Occipital lobe (tissue), 1 donor: ENCODE measurements at regions not wholly inside any gene's neighbourhood (a gene's known extent, or its start where the extent isn't known, plus 50 kb on each side); places are given as distances from the start of the nearest gene placed in this dataset.

Experiments
- DNase-seq: peaks from one replicate; lab custom pipeline; 2025; lab: John Stamatoyannopoulos, UW

DNA sequence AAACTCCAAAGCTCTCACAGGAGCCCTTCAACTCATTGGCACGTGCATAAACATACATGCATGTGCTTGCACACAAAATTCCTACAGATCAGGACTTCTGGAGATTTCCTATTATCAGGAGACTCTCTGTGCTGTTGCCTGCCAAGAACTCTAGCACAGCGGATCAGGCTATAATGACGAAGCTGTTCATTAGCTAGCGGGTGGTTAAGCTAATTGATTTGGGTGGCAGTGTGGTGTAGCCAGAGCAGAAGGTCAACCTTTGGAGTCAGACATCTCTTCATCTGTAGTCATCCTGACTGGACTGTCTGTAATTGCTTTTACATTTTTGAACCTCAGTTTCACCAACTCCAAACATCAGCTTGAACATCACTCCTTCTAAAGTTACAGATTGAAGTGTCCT, 69.0 kb downstream of the KIF2B start:
- no peak for DNase-seq

DNA sequence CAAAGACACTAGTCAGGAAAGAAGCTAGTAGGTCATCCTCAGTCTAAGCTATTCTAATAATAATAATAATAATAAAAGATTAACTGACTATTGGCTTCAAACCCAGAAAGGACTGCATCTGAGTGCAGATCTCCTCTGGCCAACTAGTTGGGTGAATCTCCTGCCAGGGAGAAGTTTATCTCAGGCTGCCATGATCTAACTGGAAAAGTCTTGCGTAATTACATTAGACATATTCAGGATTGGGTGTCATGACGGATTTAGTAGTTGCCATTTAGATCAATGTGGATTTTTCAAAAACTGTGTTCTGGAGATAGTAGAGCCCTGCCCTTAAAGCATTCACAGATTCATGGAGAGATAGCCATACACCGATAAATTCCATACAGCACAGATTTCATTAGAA, 69.5 kb downstream of the KIF2B start:
- DNase-seq: no peak

DNA sequence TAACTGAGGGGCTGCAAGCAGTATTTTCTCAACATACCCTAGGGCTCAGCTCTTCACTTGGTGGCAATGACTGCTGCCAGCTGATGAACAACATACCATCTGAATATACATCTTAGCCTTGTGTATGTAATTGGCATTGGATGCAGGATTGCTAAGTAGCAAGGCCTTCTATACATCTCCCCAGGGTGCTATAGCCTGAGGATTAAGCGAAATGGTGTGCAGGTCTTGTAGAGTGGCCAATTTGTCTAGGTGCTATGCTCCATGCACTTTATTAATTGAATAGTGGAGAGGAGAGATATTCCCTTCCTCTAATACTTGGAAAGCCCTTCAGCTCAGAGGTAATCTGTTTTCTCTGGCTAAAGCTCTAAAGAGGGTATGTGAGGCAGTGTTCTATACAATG, 71.9 kb downstream of the KIF2B start:
- no peak for DNase-seq

DNA sequence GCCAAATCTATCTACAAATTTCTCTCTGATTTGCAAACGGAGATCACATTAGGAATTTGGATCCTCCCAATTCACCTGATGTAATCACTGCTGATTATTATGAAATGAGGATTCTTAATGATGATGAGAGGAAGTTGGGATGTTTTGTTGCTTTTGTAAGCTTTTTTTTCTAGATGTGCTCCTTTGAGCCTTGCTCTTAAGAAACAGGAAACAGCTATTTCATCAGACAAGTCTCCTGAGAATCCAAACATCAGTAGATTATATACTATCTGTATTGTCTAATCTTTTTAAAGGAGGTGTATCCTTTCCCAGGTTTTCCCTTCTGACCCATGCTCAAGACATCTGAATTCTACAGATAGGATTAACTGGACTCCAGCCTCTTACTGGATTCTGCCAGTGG, 73.3 kb downstream of the KIF2B start:
- DNase-seq: no peak

DNA sequence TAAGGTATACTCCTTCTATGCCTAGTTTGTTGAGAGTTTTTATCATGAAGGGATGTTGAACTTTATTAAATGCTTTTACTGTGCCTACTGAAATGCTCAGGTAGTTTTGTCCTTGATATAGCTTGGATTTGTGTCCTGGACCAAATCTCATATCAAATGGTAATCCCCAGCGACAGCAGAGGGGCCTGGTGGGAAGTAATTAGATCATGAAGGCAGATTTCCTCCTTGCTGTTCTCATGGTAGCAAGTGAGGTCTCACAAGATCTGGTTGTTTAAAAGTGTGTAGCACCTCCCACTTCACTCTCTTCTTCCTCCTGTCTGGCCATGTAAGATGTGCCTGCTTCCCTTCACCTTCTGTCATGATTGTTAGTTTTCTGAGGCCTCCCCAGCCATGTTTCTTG, 78.2 kb downstream of the KIF2B start:
- no peak for DNase-seq

DNA sequence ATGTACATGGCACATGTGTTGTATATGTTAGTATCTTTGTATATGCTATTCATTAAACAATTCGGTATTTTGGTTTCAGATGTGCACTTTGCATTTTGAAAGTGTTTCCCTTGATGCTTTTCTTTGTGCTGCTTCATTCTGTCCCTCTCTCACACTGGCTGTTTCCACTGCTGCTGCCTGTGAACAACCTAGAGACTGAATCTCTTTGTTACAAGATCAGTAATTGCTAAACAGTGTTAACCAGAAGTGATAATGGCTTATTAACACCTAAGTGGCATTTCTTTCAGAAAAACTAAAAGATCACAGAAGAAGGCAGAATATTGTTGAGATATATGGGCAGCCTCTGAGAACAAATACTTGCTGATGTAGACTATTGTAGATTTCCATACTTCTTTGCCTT, 84.7 kb downstream of the KIF2B start:
- no peak for DNase-seq

DNA sequence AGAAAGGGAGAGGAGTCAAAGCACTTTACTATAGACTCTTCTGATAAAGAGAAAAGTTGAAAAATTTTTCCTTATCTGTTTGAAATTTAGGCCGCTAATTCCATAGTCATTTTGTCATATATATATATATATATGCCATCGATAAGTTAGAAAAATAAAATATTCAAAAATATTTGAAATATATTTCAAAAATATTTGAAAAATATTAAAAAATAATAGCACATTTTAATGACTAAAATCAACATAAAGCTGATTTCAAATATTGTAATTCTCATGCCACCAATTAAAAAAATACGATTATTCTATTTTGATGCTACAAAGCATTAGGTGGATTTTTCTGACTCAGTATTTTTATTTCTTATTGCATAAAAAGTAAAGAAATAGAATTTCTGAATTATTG, 87.1 kb downstream of the KIF2B start:
- no peak for DNase-seq

DNA sequence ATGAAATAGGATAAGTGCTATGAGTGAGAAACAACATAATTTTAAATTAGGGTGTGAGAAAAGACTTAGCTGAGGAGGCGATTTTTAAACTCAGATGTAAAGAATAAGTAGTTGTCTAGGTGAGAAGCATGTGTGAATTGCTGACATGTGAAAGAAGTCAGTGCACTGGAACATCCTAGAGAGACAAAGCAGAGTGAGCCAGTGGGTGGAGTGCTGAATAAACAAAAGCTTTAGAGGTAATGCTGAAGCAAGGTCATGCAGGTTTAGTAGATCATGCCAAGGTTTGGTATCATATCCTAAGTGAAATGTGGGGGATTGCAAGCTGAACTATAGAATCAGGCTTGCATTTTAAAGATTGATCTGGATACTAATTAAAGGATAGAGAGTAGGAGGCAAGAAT, 89.4 kb downstream of the KIF2B start:
- DNase-seq: no peak

DNA sequence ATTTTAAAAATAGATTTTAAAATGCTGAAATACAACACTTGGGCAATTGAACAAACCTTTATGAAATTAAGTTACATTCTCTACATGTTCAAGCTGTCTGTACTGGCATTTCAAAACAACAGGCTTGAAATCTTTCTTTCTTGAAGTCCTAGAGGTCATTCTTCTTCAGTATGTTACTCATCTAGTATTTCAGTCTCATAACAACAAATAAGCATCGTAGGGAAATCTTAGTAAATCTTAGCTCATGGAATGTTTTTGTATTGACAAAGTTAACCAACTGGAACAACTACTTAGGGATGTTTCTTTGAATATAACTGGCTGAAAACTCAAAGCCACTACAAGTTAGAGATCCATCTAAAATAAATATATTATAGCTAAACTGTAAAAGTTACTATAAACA, 96.6 kb downstream of the KIF2B start:
- DNase-seq: no peak

DNA sequence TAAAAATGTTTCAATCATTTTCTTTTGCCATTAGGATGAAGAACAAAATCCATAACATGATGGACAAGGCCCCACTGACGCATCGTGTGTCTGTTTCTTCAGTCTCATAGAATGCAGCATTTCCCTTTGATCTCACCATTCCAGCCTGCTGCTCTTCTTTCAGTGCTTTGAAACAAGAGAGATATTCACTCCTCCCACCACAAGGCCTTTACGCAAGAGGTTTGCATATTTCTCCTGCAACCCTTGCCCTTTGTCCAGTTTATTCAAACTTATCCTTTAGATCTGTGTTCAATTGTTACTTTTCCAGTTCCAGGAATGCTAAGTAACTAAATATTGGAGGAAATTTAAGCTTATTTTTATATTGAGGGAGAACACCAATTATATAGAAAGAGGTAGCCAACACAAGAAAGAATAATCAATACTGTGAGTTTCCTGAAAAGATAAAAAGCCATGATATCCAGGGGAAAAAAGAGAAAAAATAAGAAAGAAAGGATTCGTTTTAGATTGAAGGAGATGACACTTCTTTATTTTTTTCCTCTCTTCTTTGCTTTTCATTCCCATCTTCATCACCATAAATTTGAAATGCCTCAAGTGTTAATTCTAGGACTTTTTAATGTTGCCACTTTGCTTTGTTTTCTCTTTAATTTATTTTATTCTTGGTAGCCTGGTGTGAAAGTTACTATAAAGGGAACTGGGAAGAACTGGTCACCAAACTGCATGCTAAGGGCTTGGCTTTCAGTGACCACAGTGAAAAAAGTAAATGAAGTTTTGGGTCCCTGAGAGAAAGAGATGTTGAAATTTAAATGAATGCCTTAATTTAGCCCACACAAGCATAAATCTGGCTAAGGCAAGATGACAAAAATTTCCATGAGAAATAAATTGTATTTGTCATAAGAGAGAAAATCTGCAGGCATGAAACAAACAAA, 102.1 kb downstream of the KIF2B start:
- DNase-seq: no peak

DNA sequence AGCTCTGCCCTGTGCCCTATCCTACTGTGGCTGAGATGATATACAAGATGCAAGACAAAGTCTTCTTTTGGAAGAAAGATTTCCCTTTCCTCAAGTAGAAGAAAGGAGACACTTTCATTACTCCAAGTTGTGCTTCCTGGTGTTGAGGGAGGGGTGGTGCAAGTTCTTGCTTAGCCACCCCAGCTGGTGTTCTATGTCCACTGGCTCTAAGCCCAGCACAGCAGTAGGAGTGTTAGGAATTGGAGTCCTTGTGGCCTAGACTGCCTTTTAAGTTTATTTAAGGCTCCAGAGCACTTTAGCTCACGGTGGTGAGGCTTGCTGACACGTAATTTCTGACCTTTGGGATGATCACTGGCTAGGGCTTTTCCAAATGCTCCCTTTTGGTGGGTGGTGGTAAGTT, 109.7 kb downstream of the KIF2B start:
- no peak for DNase-seq

DNA sequence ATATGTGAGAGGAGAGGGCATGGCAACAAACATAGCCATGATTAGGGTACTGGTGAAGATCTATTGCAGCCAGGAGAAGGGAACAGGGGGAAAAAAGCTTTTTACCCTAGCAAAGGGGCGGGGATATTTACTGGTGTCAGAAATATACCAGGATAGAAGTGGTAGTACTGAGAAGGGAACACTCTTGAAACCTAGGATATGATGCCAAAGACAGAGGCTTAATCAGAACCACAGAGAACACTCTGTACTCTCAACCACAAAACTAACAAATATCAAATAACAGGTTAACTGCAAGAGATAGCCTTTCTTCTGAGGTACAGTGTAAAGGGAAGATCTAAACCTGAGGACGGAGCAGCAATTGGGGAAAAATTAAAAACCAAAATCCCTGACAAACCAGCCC, 112.2 kb downstream of the KIF2B start:
- DNase-seq: no peak

DNA sequence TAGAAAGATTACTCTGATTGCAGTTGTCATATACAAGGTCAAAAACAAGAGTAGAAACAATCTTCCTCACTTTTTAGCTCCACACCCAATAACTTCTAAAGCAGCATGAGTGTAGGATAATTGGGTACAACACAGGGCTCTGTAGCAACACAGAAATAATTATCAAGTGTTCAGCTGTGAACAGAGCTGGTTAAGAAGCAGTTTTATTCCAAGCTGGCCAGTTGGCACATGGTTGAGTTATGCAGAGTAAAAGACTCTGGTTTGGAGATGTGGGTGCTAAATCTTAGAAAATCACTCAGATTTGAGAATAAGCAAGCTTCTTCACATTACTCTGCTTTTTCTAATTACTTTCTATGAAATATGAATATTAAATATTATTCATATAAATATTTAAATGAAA, 118.5 kb downstream of the KIF2B start:
- DNase-seq: no peak

DNA sequence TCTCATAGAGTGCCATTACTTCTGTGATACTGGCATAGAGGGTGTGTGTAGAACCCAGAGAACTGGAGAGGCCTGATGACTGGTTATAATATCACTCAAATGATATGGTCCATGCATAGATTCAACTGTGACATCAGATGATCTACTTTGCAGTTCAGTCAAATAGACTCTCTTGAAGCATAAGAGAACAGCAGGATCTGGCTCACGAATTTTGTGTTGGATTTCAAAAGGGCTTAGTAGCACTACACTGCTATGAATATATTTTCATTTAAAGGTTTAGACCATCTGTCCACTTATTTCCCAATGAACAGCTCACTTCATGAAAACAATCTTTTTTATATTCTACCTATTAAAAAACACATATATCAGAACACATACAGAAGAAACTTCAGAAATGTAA, 119.7 kb downstream of the KIF2B start:
- no peak for DNase-seq

DNA sequence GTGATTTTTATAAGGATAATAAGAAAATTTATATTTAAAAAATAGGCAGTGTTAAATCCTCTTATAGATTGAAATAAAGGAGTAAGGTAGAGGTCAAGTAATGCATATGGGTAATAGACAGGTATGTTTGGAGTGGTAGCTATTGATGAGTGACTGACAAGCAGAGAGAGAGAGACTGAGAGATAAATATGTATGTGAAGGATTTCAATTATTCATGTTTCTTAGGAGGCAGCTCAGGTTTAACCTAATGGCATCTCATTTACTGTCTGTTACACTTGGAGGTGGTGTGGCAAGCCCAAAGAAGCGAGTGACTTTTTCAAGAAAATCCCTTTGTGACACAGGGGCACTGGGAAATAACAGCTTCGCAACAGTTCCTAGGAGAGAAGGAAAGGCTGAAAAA, 120.2 kb downstream of the KIF2B start:
- DNase-seq: no peak

DNA sequence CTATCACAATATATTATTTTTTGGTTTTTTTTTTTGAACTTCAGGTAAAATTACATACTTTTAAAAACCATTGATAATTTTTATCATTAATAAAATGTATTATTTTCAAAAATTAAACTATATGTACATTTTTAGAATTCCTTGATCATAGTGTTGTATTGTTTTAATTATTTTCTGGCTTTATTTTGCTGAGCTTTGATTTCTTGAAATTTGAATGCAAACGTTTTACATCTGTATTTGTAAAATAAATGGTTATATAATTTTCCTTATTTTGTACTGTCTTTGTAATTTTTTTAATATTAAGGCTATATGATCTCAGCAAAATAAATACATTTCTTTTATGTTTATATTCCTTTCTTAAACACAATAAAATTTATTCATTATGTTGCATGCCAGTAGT, 125.6 kb downstream of the KIF2B start:
- DNase-seq: no peak

DNA sequence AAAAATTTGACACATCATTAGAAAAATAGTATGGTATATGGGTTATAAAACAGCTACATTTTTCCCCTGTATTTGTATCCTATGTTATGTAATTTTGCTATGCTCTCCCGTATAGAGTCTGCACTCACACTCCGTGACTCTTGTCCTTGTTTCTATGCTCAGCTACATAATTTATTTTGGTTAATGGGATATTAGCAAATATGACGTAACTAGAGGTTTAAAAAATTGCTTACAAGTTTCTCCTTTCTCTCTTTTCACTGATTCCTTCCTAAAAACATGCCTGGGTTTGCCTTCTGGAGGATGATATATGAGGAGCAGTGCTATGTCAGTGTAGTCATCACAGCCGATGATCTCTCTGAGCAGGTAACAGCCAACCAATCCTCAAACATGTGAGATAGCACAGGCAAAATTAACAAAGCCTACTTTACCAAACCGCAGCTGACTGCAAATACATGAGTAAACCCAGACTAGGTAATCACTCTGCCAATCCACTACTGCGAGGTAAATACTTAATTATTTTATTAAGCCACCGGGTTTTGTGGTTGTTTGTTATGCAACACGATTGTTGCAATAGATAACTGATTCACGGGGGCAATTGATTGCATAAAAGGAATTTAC, 126.9 kb downstream of the KIF2B start:
- no peak for DNase-seq

DNA sequence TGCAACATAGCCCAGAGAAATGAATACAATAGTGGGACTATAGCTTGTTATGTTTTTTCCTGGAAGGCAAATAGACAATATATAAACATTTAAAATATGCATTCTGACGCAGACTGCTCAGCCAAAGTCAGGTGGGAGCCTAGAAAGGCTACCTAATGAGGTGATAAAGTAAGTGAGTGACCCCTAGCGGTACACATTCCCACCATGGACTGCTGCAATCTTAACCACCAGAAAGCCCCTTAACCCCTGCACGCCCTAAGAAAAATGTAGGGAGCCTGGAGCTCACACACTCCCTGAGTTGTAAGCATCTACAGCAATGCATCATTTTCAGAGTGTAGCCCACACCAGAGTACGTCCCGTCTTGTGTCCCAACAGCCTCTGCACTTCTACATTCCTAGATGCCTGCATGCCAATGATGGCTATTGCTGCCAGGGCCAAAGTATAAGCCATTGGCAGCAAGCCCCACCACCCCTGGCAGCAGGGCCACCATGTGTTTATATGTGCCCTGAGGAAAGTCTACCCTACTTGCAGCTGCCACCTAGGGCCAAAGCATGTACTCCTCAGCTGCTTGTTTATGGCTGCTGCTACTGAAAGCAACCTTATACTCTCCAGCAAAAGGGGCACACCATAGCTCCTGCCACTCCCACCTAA, 127.6 kb downstream of the KIF2B start:
- no peak for DNase-seq

DNA sequence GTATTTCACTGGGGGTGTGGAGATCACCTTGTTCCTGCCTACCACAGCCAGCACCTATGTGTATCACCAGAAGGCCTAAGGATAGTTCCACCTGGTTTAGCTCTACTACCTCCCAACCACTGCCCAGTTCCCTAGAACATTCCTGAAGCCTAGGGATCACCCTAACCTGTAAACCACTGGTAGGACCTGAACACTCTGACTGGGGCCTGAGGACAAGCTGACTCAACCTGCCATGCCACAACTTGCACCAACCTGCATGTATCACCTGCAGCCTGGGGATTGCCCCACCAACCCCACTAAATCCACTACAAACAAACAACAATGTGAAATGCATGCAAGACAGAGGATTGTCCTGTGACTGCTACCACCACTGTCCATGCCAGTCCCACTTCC, 128.1 kb downstream of the KIF2B start:
- no peak for DNase-seq

DNA sequence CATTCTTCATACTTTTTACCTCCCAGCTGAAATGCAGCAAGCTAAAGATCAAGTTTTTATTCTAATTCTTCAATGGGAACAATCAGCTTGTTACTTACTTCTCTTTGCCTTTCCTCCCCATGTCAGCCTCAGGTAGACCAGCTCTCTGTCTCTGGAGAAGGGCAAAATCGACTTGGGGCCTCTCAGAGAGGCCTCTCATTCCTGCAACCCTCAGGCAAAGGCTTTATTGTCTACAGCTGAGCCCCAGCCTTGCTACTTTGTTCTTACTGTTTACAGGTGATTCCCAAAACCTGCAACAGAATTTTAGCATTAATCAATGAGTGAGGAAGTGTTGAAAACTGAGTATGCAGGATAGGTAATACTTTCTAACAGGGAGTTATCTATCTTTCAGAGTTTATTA, 148.6 kb downstream of the KIF2B start:
- DNase-seq: no peak

DNA sequence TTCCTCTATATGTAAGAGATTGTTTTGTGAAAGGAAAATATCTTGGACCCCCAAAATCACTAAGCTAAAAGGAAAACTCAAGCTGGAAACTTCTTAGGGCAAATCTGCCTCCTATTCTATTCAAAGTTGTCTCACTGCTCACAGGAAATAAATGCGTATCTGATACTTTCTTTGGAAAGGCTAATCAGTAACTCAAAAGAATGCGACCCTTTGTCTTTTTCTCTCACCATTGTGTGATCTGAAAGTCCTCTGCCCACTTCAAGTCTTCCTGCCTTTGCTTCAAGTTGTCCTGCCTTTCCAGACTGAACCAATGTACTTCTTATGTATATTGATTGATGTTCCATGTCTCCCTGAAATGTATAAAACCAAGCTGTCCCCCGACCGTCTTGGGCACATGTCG, 157.3 kb downstream of the KIF2B start:
- no peak for DNase-seq

DNA sequence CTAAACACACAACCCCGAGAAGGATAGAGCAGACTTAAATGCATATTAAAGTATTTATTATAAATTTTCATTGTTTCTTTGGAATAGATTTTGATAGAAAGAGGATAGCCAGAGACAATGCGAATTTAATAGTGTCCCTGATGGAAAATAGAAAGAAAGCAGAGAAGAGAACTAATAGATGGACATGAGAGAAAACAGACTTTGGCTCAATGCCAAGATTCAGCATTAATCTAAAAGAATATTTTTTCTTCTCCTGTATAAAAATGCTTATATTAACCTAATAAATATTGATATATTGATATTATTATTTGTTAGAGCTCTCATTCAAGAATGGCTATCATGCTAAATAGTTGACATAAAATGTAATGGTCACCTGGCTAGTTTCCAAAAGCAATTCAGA, 173.4 kb downstream of the KIF2B start:
- DNase-seq: no peak

DNA sequence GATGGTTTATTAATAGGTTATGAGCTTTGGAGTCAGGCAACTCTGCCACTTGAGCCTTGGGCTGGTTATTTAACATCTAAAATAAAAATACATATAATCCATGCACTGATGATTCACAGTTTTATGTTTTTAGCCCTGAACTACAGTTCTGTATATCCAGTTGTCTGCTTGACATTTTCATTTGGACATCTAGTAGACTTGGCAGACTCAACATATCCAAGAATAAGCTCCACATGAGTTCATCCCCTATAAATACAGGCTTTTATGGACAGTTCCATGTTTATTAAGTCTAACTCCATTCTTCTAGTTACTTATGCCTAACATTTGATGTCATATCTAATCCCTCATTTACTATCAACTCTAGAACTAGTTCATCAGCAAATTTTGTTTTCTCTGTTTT, 174.2 kb downstream of the KIF2B start:
- DNase-seq: no peak
